ENCODE measurements at regions not wholly inside any gene's neighbourhood (a gene's known extent, or its start where the extent isn't known, plus 50 kb on each side); places are given as distances from the start of the nearest gene placed in this dataset.
A peak's percentile ranks its signal among the peaks of the same experiment; 100 is the strongest.
"Not testable (repeated sequence)": the region's sequence is repeated elsewhere in the genome, so short reads cannot be mapped to it uniquely, and the experiment has no call there.

GRCh38 chr7:128591705-128592104 lies 80.4 kb upstream of the GARIN1A start:
- TF ChIP-seq POLR2A (IDR thresholded peaks at IDR 0.05) (no peak), CTCF (IDR thresholded peaks at IDR 0.05) (no peak)
- Histone ChIP-seq H3K27ac (no peak overlapping the region), H3K4me3 (no peak overlapping the region), H3K9me3 (no peaks in the 10 kb centered on the region), H3K4me1 (no peaks in the 10 kb centered on the region), H3K27me3 (no peaks in the 10 kb centered on the region), H3K36me3 (no peaks in the 10 kb centered on the region)
- no peak for DNase-seq
- intact Hi-C loops (cut with DNase I; ENCODE audit: low total_unique reads): no loop called here

GRCh38 chr7:128592209-128592608 lies 79.9 kb upstream of the GARIN1A start:
- DNase-seq; H3K4me1 ChIP-seq; H3K27me3 ChIP-seq; H3K9me3 ChIP-seq; H3K27ac ChIP-seq; H3K36me3 ChIP-seq; intact Hi-C loops (cut with DNase I; ENCODE audit: low total_unique reads); H3K4me3 ChIP-seq: not testable (repeated sequence)

GRCh38 chr7:128594061-128594460 lies 78.0 kb upstream of the GARIN1A start:
- H3K9me3 ChIP-seq; intact Hi-C loops (cut with DNase I; ENCODE audit: low total_unique reads); H3K4me3 ChIP-seq; H3K4me1 ChIP-seq; DNase-seq; H3K27ac ChIP-seq; H3K27me3 ChIP-seq; H3K36me3 ChIP-seq: not testable (repeated sequence)

- intact Hi-C loops (cut with DNase I; ENCODE audit: low total_unique reads); H3K4me1 ChIP-seq; H3K27ac ChIP-seq; H3K4me3 ChIP-seq; H3K36me3 ChIP-seq; DNase-seq; H3K9me3 ChIP-seq; H3K27me3 ChIP-seq: not testable (repeated sequence)
Observed at GRCh38 chr7:128596336-128597128, 75.6 kb upstream of the GARIN1A start.

GRCh38 chr7:128598946-128599345 lies 73.1 kb upstream of the GARIN1A start:
- H3K36me3 ChIP-seq; H3K4me3 ChIP-seq; H3K4me1 ChIP-seq; H3K9me3 ChIP-seq; H3K27ac ChIP-seq; intact Hi-C loops (cut with DNase I; ENCODE audit: low total_unique reads); DNase-seq; H3K27me3 ChIP-seq: not testable (repeated sequence)

GRCh38 chr7:128608678-128609421 lies 63.2 kb upstream of the GARIN1A start:
- peak overlapping the region in 1 of 2 donors; percentile 45 for H3K27ac ChIP-seq
- H3K9me3 ChIP-seq; H3K27me3 ChIP-seq; intact Hi-C loops (cut with DNase I; ENCODE audit: low total_unique reads); H3K4me3 ChIP-seq; H3K36me3 ChIP-seq; H3K4me1 ChIP-seq: not testable (repeated sequence)
- TF ChIP-seq CTCF (IDR thresholded peaks at IDR 0.05): peak; percentile 44 to 67 (median 58)
- DNase-seq: peak in 1 of 2 donors; percentile 42

DNA sequence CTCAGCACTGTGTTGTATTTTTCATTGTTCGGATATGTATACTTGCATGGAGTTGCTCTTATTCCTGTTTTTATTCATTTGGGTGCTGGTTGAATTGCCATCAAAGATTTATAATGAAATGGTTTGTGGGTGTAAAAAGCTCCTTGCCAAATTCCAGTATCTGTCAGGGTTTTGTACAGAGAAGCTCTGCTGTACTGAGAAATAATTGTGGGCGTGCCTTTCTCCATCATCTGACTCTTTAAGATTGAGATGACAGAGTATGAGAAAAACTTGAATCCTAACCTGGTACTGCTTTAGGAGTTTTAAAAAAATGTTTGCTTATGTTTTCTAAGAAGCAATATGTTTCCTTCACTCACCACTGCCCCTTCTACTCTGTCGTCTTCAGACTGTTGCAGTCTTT lies 58.7 kb upstream of the GARIN1A start:
- intact Hi-C loops (cut with DNase I; ENCODE audit: low total_unique reads); H3K9me3 ChIP-seq; H3K4me3 ChIP-seq; H3K27me3 ChIP-seq; H3K4me1 ChIP-seq; H3K27ac ChIP-seq; H3K36me3 ChIP-seq; DNase-seq: not testable (repeated sequence)

DNA sequence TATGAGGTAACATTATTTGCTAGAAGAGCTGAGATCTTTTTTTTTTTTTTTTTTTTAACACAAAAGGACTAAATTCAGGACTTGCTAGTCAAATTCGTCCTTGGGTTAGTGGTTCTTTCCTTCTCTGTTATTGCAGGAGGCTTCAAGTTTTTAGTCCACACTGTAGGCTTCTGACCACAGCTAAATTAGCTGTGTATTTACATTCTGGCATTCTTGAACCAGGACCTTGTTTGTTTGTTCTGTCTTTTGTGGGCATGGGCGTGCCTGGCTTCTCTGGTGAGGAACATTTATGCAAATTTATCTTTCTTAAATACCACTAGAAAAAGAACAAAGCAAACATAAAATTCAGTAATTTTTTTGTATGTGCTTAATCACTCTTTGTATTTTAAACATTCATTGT lies 57.3 kb upstream of the GARIN1A start:
- H3K27me3 ChIP-seq; intact Hi-C loops (cut with DNase I; ENCODE audit: low total_unique reads); DNase-seq; H3K27ac ChIP-seq; H3K36me3 ChIP-seq; H3K4me3 ChIP-seq; H3K4me1 ChIP-seq; H3K9me3 ChIP-seq: not testable (repeated sequence)

DNA sequence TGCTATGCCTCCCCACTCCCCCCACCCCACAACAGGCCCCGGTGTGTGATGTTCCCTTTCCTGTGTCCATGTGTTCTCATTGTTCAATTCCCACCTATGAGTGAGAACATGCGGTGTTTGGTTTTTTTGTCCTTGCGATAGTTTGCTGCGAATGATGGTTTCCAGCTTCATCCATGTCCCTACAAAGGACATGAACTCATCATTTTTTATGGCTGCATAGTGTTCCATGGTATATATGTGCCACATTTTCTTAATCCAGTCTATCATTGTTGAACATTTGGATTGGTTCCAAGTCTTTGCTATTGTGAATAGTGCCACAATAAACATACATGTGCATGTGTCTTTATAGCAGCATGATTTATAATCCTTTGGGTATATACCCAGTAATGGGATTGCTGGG lies 55.3 kb upstream of the GARIN1A start:
- DNase-seq; intact Hi-C loops (cut with DNase I; ENCODE audit: low total_unique reads): not testable (repeated sequence)

More for the DNA sequence above, 55.3 kb upstream of the GARIN1A start:
- not testable (repeated sequence) for H3K27ac ChIP-seq, H3K36me3 ChIP-seq, H3K4me3 ChIP-seq, H3K9me3 ChIP-seq, H3K27me3 ChIP-seq, H3K4me1 ChIP-seq

Data from uterus (tissue), 3 donors.